Left ventricle myocardium inferior (tissue), 1 donor: ENCODE measurements at regions not wholly inside any gene's neighbourhood (a gene's known extent, or its start where the extent isn't known, plus 50 kb on each side); places are given as distances from the start of the nearest gene placed in this dataset.
"Not testable (repeated sequence)": the region's sequence is repeated elsewhere in the genome, so short reads cannot be mapped to it uniquely, and the experiment has no call there.

ENCODE experiments used
- DNase-seq: peaks from one replicate; pipeline ENCODE4 v3.0.0-alpha.2; 2020
- H3K27ac ChIP-seq: fragments of 200-600 bp; replicated peaks from 2 replicates; pipeline ENCODE4 v1.8.0; 2021
- H3K27me3 ChIP-seq: fragments of 200-600 bp; 2 replicates; pipeline ENCODE4 v1.8.0; 2021; ENCODE audit warnings: low read depth
- H3K36me3 ChIP-seq: fragments of 200-600 bp; 2 replicates; pipeline ENCODE4 v1.8.0; 2021
- H3K4me1 ChIP-seq: fragments of 200-600 bp; 2 replicates; pipeline ENCODE4 v1.8.0; 2021
- H3K4me3 ChIP-seq: fragments of 200-600 bp; 2 replicates; pipeline ENCODE4 v1.8.0; 2021; ENCODE audit warnings: mild to moderate bottlenecking, moderate library complexity
- H3K9me3 ChIP-seq: fragments of 200-600 bp; replicated peaks from 2 replicates; pipeline ENCODE4 v1.8.0; 2021
- intact Hi-C: fragments of 100-400 bp; cut with micrococcal nuclease; formaldehyde crosslinking; loops from one replicate; pipeline ENCODE4 v1.11.0; 2022
- TF ChIP-seq, protein P1 (sequence below): fragments of 200-600 bp; IDR thresholded peaks from 2 replicates; pipeline ENCODE4 v1.8.0; 2021; ENCODE audit warnings: antibody characterized with exemption, mild to moderate bottlenecking, borderline replicate concordance
- donor health status: DM: no; HTN: yes; CAD: no; lungs with severe emphysema.

DNA sequence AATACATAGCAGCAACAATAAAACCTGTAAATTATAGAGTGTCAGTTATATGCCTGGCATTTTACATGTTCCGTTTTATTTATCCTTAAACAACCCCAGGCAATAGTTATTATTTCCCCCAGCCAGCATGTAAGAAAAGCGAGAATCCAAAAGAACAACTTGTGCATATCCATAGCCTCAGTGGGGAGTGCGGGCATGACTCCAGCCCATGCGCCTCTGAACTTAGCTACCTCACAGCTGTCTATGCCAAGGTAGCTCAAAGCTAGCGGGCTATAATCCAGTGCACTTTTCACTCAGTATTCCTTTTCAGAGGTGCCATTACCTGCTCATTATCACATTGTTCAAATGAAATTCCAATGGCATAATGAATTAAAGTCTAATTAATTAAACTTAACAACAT is 257.3 kb upstream of the EDNRA start:
- Histone ChIP-seq H3K4me3 (no peak overlapping the region), H3K27me3 (no peaks in the 10 kb centered on the region), H3K27ac (no peak overlapping the region), H3K4me1 (peaks cover under 1% of the 10 kb centered on the region), H3K36me3 (no peaks in the 10 kb centered on the region), H3K9me3 (no peaks in the 10 kb centered on the region)
- intact Hi-C loops: no loop called here
- TF ChIP-seq, protein P1, sequence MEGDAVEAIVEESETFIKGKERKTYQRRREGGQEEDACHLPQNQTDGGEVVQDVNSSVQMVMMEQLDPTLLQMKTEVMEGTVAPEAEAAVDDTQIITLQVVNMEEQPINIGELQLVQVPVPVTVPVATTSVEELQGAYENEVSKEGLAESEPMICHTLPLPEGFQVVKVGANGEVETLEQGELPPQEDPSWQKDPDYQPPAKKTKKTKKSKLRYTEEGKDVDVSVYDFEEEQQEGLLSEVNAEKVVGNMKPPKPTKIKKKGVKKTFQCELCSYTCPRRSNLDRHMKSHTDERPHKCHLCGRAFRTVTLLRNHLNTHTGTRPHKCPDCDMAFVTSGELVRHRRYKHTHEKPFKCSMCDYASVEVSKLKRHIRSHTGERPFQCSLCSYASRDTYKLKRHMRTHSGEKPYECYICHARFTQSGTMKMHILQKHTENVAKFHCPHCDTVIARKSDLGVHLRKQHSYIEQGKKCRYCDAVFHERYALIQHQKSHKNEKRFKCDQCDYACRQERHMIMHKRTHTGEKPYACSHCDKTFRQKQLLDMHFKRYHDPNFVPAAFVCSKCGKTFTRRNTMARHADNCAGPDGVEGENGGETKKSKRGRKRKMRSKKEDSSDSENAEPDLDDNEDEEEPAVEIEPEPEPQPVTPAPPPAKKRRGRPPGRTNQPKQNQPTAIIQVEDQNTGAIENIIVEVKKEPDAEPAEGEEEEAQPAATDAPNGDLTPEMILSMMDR: no peak
- no peak for DNase-seq

DNA sequence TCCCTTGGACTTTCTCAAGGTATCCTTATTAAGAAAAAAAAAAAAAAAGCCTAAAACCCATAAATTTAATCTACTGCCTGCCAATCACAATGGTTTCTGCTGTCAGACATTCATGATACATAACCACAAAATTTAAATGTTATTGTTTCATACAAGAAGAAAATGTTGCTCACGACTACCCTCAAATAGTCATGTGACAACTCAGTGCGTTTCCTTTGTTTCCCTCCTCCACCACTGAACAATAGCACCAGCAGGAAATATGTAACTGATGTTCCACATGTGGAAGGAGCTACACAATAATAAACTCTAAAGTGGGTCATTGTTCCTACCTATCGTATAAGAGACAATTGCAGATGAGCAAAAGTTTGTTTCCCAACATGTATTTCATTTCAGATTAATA is 244.1 kb upstream of the EDNRA start:
- no peaks in the 10 kb centered on the region for H3K4me1 ChIP-seq
- TF ChIP-seq, protein P1: no peak
- intact Hi-C loops: no loop called here

DNA sequence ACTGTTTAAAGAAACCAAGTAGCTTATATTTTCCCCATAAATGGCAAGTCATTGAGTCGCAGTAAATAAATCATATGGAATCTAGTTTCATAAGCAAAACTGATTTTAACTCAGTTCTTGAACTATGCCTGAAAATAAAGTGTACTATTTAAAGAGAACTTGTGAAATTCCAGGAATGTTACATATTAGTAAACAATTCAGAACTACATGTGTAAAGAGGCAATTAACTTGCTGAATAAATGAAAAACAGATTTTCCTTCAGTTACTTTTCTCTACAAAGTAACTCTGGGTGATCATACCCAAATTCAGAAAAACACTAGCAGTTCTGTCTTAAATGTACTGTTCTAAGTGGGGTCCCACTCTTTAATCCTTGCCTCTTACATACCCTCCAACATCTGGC is 236.1 kb upstream of the EDNRA start:
- TF ChIP-seq, protein P1: no peak
- DNase-seq: no peak
- intact Hi-C loops: no loop called here
- Histone ChIP-seq H3K36me3 (no peaks in the 10 kb centered on the region), H3K4me1 (no peaks in the 10 kb centered on the region), H3K9me3 (no peaks in the 10 kb centered on the region), H3K27me3 (no peaks in the 10 kb centered on the region), H3K4me3 (no peak overlapping the region), H3K27ac (no peak overlapping the region)

More for the DNA sequence above, 244.1 kb upstream of the EDNRA start:
- Histone ChIP-seq H3K9me3 (no peaks in the 10 kb centered on the region), H3K4me3 (no peak overlapping the region), H3K27ac (no peak overlapping the region), H3K36me3 (no peaks in the 10 kb centered on the region), H3K27me3 (no peaks in the 10 kb centered on the region)
- no peak for DNase-seq

DNA sequence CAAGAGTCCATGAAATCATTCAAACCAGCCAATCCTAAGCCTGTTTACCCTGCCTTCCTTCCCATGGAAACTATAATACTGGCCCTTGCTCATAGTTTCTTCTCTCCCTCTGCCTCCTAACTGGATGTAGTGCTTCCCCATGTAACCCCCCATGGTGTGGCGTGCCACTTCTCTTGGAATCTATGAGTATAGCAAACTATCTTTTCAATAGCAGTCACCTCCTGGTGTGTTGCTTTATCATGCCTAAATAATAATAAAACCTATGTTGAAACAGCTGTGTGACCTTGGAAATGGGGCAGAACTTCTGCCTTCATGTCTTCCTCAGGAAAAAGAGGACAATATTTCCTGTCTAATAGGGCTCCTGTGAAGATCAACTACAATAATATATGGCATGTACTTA is 234.8 kb upstream of the EDNRA start:
- Histone ChIP-seq H3K4me1 (no peaks in the 10 kb centered on the region), H3K9me3 (no peaks in the 10 kb centered on the region), H3K27ac (no peak overlapping the region), H3K4me3 (no peak overlapping the region), H3K36me3 (no peaks in the 10 kb centered on the region), H3K27me3 (no peaks in the 10 kb centered on the region)
- DNase-seq: no peak
- TF ChIP-seq, protein P1: no peak
- intact Hi-C loops: no loop called here

DNA sequence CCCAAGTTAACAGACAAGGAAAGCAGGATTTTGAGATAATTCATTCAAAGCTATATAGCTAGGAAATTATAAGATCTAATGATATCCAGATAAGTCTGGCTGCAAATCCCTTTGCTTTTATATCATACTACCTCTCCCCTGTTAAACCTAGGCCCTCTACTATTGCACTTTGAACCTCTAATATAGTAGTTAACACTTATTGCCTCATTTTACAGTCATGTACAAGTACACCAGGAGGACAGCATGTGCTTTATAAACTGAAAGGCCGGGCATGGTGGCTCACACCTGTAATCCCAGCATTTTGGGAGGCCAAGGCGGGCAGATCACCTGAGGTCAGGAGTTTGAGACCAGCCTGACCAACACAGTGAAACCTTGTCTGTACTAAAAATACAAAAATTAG is 234.4 kb upstream of the EDNRA start:
- H3K9me3 ChIP-seq, H3K36me3 ChIP-seq, H3K27ac ChIP-seq, H3K4me3 ChIP-seq, DNase-seq, H3K27me3 ChIP-seq, H3K4me1 ChIP-seq, intact Hi-C loops: not testable (repeated sequence)

DNA sequence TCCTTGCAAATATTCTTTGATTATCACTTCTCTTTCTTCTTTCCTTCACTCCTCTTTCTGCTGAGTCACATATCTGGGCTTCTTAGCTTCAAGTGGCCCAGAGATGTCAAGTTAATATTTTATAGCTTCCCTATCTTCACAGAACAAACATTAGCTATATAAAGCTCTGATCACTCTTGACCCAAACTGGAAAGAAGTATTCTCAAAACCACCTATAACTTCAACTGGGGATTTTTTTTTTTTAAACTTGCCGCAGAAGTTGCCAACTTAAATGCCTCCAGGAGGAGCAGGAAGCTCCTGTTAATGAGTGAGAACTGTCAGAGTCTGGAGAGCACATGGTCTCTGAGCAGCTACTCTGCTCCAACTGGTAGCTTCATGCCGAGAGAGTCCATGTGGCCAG is 233.3 kb upstream of the EDNRA start:
- H3K36me3 ChIP-seq: no peaks in the 10 kb centered on the region
- no peaks in the 10 kb centered on the region for H3K4me1 ChIP-seq
- H3K27ac ChIP-seq: no peak overlapping the region
- no peak overlapping the region for H3K4me3 ChIP-seq
- TF ChIP-seq, protein P1: no peak
- H3K9me3 ChIP-seq: peaks cover 6% of the 10 kb centered on the region
- H3K27me3 ChIP-seq: no peaks in the 10 kb centered on the region
- intact Hi-C loops: no loop called here
- DNase-seq: no peak
